Astrocyte of the cerebellum (primary cell): ENCODE measurements at regions not wholly inside any gene's neighbourhood (a gene's known extent, or its start where the extent isn't known, plus 50 kb on each side); places are given as distances from the start of the nearest gene placed in this dataset.

Experiments used
- DNase-seq: peaks from one replicate; pipeline ENCODE4 v3.0.0-alpha.2; 2011; ENCODE audit warnings: low read depth
- H3K4me3 ChIP-seq: 2 replicates; pipeline ENCODE4 v1.5.1; 2011; ENCODE audit warnings: mild to moderate bottlenecking, low read depth, low read length, moderate library complexity
- in situ Hi-C: cut with HindIII; loops from 2 replicates; pipeline ENCODE4 v1.10.0; 2017; ENCODE audit warnings: low sequenced_read_pairs
- TF ChIP-seq, protein P1 (sequence below): IDR thresholded peaks from 2 replicates; pipeline ENCODE4 v1.5.1; 2012; ENCODE audit warnings: low read length, low read depth, moderate library complexity, mild to moderate bottlenecking; ENCODE audit errors: missing control alignments

DNA sequence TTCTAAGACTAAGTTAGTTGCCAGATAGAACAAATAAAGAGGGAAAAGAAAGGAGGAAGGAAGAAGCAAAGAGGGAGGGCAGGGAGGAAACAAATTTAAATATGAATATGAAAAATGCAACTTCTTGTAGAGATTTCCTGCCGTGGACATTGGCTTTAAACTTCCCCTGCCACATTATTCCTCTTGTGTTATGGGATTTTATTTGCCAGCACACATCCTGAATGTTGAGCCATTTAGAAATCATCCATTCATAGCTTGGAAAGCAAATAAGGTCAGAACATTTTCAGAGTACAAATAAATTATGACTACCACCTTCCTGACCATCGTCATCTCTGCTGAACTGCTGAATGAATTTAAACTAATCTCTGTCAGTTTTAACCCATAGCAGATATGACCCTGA, 911.9 kb upstream of the LRRN3 start:
- TF ChIP-seq, protein P1, sequence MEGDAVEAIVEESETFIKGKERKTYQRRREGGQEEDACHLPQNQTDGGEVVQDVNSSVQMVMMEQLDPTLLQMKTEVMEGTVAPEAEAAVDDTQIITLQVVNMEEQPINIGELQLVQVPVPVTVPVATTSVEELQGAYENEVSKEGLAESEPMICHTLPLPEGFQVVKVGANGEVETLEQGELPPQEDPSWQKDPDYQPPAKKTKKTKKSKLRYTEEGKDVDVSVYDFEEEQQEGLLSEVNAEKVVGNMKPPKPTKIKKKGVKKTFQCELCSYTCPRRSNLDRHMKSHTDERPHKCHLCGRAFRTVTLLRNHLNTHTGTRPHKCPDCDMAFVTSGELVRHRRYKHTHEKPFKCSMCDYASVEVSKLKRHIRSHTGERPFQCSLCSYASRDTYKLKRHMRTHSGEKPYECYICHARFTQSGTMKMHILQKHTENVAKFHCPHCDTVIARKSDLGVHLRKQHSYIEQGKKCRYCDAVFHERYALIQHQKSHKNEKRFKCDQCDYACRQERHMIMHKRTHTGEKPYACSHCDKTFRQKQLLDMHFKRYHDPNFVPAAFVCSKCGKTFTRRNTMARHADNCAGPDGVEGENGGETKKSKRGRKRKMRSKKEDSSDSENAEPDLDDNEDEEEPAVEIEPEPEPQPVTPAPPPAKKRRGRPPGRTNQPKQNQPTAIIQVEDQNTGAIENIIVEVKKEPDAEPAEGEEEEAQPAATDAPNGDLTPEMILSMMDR, result no peak
- H3K4me3 ChIP-seq, result no peak overlapping the region
- in situ Hi-C loops, result no loop called here
- DNase-seq, result no peak

DNA sequence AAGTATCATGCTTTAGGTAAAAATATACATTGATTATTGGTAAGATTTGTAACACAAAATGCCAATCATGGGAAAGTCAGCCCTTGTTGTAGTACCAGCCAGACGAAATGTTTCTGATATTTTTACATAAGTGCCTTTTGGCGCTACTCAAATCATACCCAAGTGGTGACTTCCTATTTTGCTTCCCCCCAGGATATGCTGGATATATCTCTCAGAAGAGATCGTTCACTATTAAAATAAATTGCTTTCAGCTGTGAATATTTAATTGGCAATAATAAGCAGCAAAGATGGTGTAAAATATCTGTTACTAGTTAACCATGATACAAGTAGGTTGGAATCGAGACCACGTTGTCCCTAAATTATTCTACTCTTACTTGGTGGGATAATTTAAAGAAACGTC, 909.2 kb upstream of the LRRN3 start:
- DNase-seq, result no peak
- in situ Hi-C loops, result no loop called here
- no peak overlapping the region for H3K4me3 ChIP-seq
- TF ChIP-seq, protein P1, result no peak

DNA sequence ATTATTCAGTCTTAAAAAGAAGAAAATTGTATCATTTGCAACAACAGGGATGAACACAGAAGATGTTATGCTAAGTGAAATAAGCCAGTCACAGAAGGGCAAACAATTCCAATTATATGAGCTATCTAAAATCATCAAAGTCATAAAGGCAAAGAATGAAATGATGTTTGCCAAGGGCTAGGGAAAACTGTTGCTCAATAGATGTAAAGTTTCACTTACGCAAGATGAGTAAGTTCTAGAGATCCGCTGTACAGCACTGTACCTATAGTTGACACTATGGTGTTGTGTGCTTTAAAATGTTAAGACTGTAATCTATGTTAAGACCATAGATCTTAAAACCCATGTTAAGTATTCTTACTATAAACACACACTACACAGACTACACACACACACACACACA, 904.6 kb upstream of the LRRN3 start:
- in situ Hi-C loops, result no loop called here
- DNase-seq, result no peak
- H3K4me3 ChIP-seq, result no peak overlapping the region
- TF ChIP-seq, protein P1, result no peak

DNA sequence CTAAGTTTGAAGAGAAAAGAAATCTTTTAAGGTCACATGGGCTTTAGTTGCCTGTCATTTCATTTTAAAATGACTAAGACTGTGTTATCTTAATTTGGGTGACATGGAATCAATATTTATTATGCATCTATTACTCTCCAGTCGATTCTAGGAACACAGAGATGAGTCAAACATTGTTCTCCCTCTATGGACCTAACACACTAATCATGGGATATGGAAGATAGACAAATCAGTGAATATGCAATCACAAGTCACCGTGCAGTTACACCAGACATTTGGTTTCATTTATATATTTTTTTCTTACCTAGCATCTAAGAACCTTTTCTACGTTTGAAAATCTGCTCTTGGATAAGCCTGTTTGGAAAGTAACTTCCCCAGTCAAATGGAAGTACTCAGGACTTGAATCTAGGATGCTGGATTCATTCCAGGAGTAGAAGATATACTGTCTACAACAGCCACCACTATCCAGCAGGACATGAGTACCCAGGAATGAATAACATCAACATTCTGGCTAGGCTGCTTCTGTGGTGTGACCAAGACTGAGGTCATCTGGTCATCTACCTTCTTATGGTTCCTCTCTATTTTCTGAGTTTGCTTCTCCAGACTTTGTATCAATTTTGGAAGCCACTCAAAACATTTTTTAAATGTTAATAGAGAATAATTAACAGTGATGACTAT, 902.9 kb upstream of the LRRN3 start:
- DNase-seq, result no peak
- H3K4me3 ChIP-seq, result no peak overlapping the region
- TF ChIP-seq, protein P1, result no peak
- in situ Hi-C loops, result no loop called here

DNA sequence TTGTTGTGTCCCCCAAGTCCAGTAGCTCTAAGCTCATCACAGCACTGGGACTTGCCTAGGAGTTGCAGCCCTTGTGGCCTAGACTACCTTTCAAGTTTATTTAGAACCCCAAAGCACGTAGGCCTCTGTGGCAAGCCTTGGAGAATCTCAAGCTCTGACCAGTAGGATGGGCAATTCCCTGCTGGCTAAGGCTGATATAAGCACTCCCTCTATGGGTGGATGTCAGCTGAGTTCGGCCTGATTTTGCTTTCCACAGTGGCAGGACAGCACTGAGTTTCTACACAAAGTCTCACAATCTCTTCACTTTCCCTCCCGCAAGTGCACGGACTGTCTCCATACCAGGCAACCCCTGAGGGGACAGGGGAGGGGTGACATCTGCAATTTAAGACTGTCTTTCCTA, 886.4 kb upstream of the LRRN3 start:
- TF ChIP-seq, protein P1, result peak; percentile 27
- no peak for DNase-seq
- in situ Hi-C loops, result no loop called here
- H3K4me3 ChIP-seq, result no peak overlapping the region

DNA sequence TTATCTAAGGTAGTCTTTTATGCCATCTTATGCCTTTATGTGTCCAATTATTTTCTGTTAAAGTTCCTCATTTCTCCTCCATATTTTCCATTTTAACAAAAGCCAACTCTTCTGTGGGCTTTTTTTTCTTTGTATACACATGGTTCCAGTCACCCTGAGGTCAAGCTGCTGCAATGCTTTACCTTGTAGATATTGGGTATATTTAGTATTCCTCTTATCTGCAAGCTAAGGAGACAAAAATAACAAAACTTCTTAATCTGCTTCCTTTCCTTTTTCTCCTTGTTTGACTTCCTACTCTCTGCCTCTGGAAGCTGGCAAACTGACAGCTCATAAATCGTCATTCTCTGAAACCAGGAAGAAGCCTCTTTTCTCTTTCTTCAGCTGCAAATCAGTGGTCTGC, 885.0 kb upstream of the LRRN3 start:
- DNase-seq, result no peak
- H3K4me3 ChIP-seq, result no peak overlapping the region
- TF ChIP-seq, protein P1, result no peak
- in situ Hi-C loops, result no loop called here
